Endothelial cell of umbilical vein (primary cell): ENCODE measurements at regions not wholly inside any gene's neighbourhood (a gene's known extent, or its start where the extent isn't known, plus 50 kb on each side); places are given as distances from the start of the nearest gene placed in this dataset.
A peak's percentile ranks its signal among the peaks of the same experiment; 100 is the strongest.

Source experiments
- BruUV-seq: library from RNA; stranded (reverse); fragments of 400-500 nt; replicated peaks from 2 replicates; lab custom pipeline; 2021; lab: Mats Ljungman, UMichigan
- CTCF ChIA-PET: fragments of 300-600, 350-600 bp; sonication (Branson Sonifier 250); formaldehyde crosslinking; loops from one replicate; lab custom pipeline; 2021; ENCODE audit warnings: antibody characterized with exemption, inconsistent platforms; lab: Charles Lee
- POLR2A ChIA-PET: fragments of 300-600, 350-600 bp; sonication (Branson Sonifier 250); formaldehyde crosslinking; loops from one replicate; lab custom pipeline; 2021; ENCODE audit warnings: antibody characterized with exemption, inconsistent platforms; lab: Charles Lee
- DNase-seq: peaks from one replicate; pipeline ENCODE4 v3.0.0-alpha.2; 2011; ENCODE audit warnings: low read depth, low spot score
- FAIRE-seq: peaks from 2 replicates; lab custom pipeline; 2011; peaks lifted over from hg19 to GRCh38; lab: Jason Lieb, UNC
- H2AFZ ChIP-seq: 2 replicates; pipeline ENCODE4 v1.6.0; 2012; ENCODE audit warnings: low read depth, low read length, control low read depth, inconsistent platforms
- H3K27ac ChIP-seq: 2 replicates; pipeline ENCODE4 v1.5.1; 2011; ENCODE audit warnings: low read depth, mild to moderate bottlenecking, control low read depth, low read length, moderate library complexity; ENCODE audit not compliant: insufficient read depth
- H3K27me3 ChIP-seq, 2 experiments: 2 replicates each; pipeline versions ENCODE4 v1.6.0 to v1.6.1; 2011; ENCODE audit warnings: low read length in 2 of 2, mixed read lengths in 1 of 2; ENCODE audit not compliant: control insufficient read depth in 2 of 2, insufficient read depth in 2 of 2
- H3K36me3 ChIP-seq, 2 experiments: 2 replicates in 1 of 2; 3 replicates in 1 of 2; pipeline ENCODE4 v1.5.1; 2011; ENCODE audit warnings: low read length in 2 of 2, mild to moderate bottlenecking in 1 of 2, moderate library complexity in 1 of 2; ENCODE audit not compliant: control insufficient read depth in 2 of 2, insufficient read depth in 2 of 2; ENCODE audit errors: extremely low read depth in 1 of 2
- H3K4me1 ChIP-seq: 3 replicates; pipeline ENCODE4 v1.5.1; 2011; ENCODE audit warnings: mild to moderate bottlenecking, low read length; ENCODE audit not compliant: control insufficient read depth, insufficient read depth; ENCODE audit errors: extremely low read depth
- H3K4me2 ChIP-seq: 2 replicates; pipeline ENCODE4 v1.6.1; 2011; ENCODE audit warnings: low read length, control low read depth, mixed read lengths; ENCODE audit not compliant: insufficient read depth
- H3K4me3 ChIP-seq, 3 experiments: fragments of 200-600 bp in 1 of 3; sonication (generic), shearing (Covaris generic) in 1 of 3; replicated peaks in 1 of 3; 2 replicates each; pipeline ENCODE4 v1.5.1; 2011 to 2016; ENCODE audit warnings: control low read depth in 3 of 3, low read length in 3 of 3, mild to moderate bottlenecking in 2 of 3, inconsistent platforms in 1 of 3, low read depth in 1 of 3, moderate library complexity in 1 of 3; ENCODE audit not compliant: insufficient read depth in 1 of 3
- H3K79me2 ChIP-seq: 2 replicates; pipeline ENCODE4 v1.6.0; 2012; ENCODE audit warnings: low read length, inconsistent platforms; ENCODE audit not compliant: control insufficient read depth, insufficient read depth
- H3K9ac ChIP-seq: replicated peaks from 2 replicates; pipeline ENCODE3; 2011; ENCODE audit warnings: low read length, control low read depth; ENCODE audit not compliant: insufficient read depth; ENCODE audit errors: extremely low read depth
- H3K9me1 ChIP-seq: replicated peaks from 3 replicates; pipeline ENCODE4 v1.6.0; 2011; ENCODE audit warnings: mild to moderate bottlenecking, low read length; ENCODE audit not compliant: control insufficient read depth, insufficient read depth; ENCODE audit errors: extremely low read depth
- H3K9me3 ChIP-seq: replicated peaks from 2 replicates; pipeline ENCODE4 v1.5.1; 2012; ENCODE audit warnings: low read length, inconsistent platforms; ENCODE audit not compliant: control insufficient read depth, insufficient read depth
- H4K20me1 ChIP-seq: replicated peaks from 2 replicates; pipeline ENCODE3; 2011; ENCODE audit warnings: mild to moderate bottlenecking, low read length; ENCODE audit not compliant: control insufficient read depth, insufficient read depth; ENCODE audit errors: extremely low read depth
- EZH2 ChIP-seq: IDR thresholded peaks from 2 replicates; pipeline ENCODE4 v1.6.1; 2012; ENCODE audit warnings: borderline replicate concordance, low read depth, mild to moderate bottlenecking, moderate library complexity, low read length, inconsistent platforms; ENCODE audit not compliant: severe bottlenecking
- FOS ChIP-seq: IDR thresholded peaks from 2 replicates; pipeline ENCODE4 v1.6.1; 2011; ENCODE audit warnings: mild to moderate bottlenecking, low read length, moderate library complexity, borderline replicate concordance; ENCODE audit not compliant: insufficient read depth
- GATA2 ChIP-seq: IDR thresholded peaks from 2 replicates; pipeline ENCODE4 v1.7.0; 2011; ENCODE audit warnings: low read depth, mild to moderate bottlenecking, moderate library complexity, mixed read lengths, low read length; ENCODE audit not compliant: insufficient read length, insufficient read depth
- JUN ChIP-seq: IDR thresholded peaks from 2 replicates; pipeline ENCODE4 v1.6.1; 2011; ENCODE audit warnings: borderline replicate concordance, low read depth; ENCODE audit not compliant: insufficient read length, insufficient read depth
- MYC ChIP-seq: IDR thresholded peaks from one replicate; pipeline ENCODE4 v1.6.1; 2011; ENCODE audit warnings: mild to moderate bottlenecking, low read depth, low read length
- POLR2A ChIP-seq: IDR thresholded peaks from 2 replicates; pipeline ENCODE4 v1.6.1; 2012; ENCODE audit warnings: low read depth, mild to moderate bottlenecking, control low read depth, low read length
- POLR2AphosphoS5 ChIP-seq: IDR thresholded peaks from 2 replicates; pipeline ENCODE4 v1.6.1; 2012; ENCODE audit warnings: low read depth, mild to moderate bottlenecking, control low read depth, low read length, moderate library complexity; ENCODE audit not compliant: insufficient read depth
- dilution Hi-C: fragments of 300-500 bp; cut with MboI; formaldehyde crosslinking; loops from one replicate; pipeline ENCODE4 v1.15.0; 2019; ENCODE audit warnings: low sequenced_read_pairs; ENCODE audit not compliant: extremely low pct_ligation_motif_present
- intact Hi-C: fragments of 100-400 bp; cut with micrococcal nuclease; formaldehyde crosslinking; loops from one replicate; pipeline ENCODE4 v1.10.0; 2022
- TF ChIP-seq, protein P1 (sequence below): IDR thresholded peaks from 2 replicates; pipeline ENCODE4 v1.6.1; 2011; ENCODE audit not compliant: insufficient read depth, insufficient read length
- TF ChIP-seq, protein P2 (sequence below), 2 donors: IDR thresholded peaks; 1 replicate in 1 of 2; 2 replicates in 1 of 2; pipeline ENCODE4 v1.5.1; 2011; ENCODE audit warnings: low read length in 2 of 2, mild to moderate bottlenecking in 2 of 2, moderate library complexity in 2 of 2, control low read depth in 1 of 2, inconsistent platforms in 1 of 2, low read depth in 1 of 2; ENCODE audit not compliant: insufficient read depth in 1 of 2; ENCODE audit errors: extremely low read depth in 1 of 2

DNA sequence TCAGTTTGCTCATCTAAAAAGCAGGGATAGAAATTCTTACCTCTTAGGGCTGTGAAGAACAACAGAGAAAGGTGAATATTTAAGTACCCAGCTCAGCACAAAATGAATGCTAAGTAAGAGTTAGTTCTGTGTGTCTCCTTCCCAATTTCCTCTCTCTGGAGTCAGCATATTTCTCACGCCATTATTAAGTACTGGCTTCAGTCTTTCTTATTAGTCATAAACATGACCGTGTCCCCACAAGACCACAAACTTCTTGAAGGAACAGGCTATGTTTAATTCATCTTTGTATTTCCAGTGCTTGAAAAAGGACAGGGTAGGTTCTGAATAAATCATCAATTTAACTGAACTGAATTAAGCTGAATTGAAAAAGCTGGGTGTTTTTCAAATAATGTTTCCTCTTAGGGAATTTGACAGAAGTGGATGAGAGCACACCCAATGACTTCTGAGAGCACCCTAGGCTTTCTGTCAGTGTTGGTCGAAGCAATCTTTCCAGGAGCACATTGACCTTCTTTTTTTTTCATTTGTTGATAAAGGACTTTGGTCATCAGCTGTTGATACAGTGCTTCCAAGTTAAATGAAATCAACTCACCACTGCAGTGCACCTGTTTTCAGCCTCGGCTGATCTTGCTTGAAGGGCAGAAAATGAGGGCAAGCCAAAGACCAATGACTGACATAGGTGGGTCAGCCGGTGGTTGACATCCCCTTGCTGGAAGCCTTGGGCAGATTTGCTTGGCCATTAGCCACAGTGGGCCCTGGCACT, 324.6 kb downstream of the MFSD1 start:
- Histone ChIP-seq H3K4me3 (no peak overlapping the region), H3K9me3 (no peaks in the 10 kb centered on the region), H3K4me1 (peaks cover 14% of the 10 kb centered on the region), H4K20me1 (no peaks in the 10 kb centered on the region), H3K4me2 (no peak overlapping the region), H3K9ac (no peak overlapping the region), H3K9me1 (no peaks in the 10 kb centered on the region), H3K27me3 (no peaks in the 10 kb centered on the region), H2AFZ (peak overlapping the region; percentile 30), H3K27ac (no peak overlapping the region), H3K36me3 (no peaks in the 10 kb centered on the region), H3K79me2 (no peaks in the 10 kb centered on the region)
- TF ChIP-seq MYC, result no peak
- no peak for TF ChIP-seq POLR2A
- TF ChIP-seq GATA2, result no peak
- no peak for DNase-seq
- dilution Hi-C loops (no loop called here), intact Hi-C loops (no loop called here)
- no peak for FAIRE-seq
- POLR2A ChIA-PET, result no interaction called here
- CTCF ChIA-PET, result interaction anchor here (0.7 to 1.0 kb wide), 2 partner anchors 11 to 19 kb away, joined by 3 read pairs; no protein-coding TSS in a partner anchor
- no TSS peak for BruUV-seq

DNA sequence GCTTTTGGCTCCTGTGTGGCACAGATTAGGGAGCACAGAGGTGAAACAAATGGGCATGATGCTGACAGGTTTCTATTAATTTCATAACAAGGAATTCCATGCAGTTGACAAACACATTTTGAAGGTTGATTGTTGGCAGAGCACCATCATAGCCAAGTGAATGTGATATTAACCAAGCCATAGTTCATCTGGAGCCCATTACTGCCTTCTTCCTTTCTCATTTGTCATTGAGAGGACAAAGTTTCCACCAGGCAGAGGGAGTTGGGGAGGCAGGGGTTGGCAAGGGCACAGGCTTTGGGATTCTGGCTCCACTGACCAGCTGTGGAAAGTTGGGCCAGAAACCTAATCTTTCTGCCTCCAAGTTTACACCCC, 325.2 kb downstream of the MFSD1 start:
- Histone ChIP-seq H4K20me1 (no peaks in the 10 kb centered on the region), H3K4me3 (no peak overlapping the region), H3K36me3 (no peaks in the 10 kb centered on the region), H3K79me2 (no peaks in the 10 kb centered on the region), H2AFZ (no peak overlapping the region), H3K9ac (no peak overlapping the region), H3K27ac (no peak overlapping the region), H3K9me3 (no peaks in the 10 kb centered on the region), H3K4me2 (no peak overlapping the region), H3K4me1 (peaks cover 14% of the 10 kb centered on the region), H3K9me1 (no peaks in the 10 kb centered on the region), H3K27me3 (no peaks in the 10 kb centered on the region)
- CTCF ChIA-PET, result interaction anchor here (0.7 kb wide), 1 partner anchor 18 kb away, joined by 3 read pairs; no protein-coding TSS in a partner anchor
- intact Hi-C loops, result no loop called here
- no peak for DNase-seq
- POLR2A ChIA-PET, result no interaction called here
- no TSS peak for BruUV-seq
- dilution Hi-C loops, result no loop called here
- TF ChIP-seq FOS (no peak), MYC (no peak), POLR2A (no peak), GATA2 (no peak), POLR2AphosphoS5 (no peak), JUN (no peak), EZH2 (no peak)
- TF ChIP-seq, protein P1, sequence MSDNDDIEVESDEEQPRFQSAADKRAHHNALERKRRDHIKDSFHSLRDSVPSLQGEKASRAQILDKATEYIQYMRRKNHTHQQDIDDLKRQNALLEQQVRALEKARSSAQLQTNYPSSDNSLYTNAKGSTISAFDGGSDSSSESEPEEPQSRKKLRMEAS, result no peak
- TF ChIP-seq, protein P2, sequence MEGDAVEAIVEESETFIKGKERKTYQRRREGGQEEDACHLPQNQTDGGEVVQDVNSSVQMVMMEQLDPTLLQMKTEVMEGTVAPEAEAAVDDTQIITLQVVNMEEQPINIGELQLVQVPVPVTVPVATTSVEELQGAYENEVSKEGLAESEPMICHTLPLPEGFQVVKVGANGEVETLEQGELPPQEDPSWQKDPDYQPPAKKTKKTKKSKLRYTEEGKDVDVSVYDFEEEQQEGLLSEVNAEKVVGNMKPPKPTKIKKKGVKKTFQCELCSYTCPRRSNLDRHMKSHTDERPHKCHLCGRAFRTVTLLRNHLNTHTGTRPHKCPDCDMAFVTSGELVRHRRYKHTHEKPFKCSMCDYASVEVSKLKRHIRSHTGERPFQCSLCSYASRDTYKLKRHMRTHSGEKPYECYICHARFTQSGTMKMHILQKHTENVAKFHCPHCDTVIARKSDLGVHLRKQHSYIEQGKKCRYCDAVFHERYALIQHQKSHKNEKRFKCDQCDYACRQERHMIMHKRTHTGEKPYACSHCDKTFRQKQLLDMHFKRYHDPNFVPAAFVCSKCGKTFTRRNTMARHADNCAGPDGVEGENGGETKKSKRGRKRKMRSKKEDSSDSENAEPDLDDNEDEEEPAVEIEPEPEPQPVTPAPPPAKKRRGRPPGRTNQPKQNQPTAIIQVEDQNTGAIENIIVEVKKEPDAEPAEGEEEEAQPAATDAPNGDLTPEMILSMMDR (IDR thresholded peaks at IDR 0.05; ENCODE audit: extremely low read depth in 1 of 2, insufficient read depth in 1 of 2, low read depth in 1 of 2, low read length in 2 of 2), result no peak
- FAIRE-seq, result no peak
